ENCODE measurements at regions not wholly inside any gene's neighbourhood (a gene's known extent, or its start where the extent isn't known, plus 50 kb on each side); places are given as distances from the start of the nearest gene placed in this dataset.

GRCh38 chr6:147874322-147874721 is 365.8 kb downstream of the SAMD5 start:
- Histone ChIP-seq H3K36me3 (ENCODE audit: insufficient read depth in 1 of 2, low read depth in 1 of 2) (no peaks in the 10 kb centered on the region), H3K4me1 (no peaks in the 10 kb centered on the region), H3K27me3 (ENCODE audit: insufficient read depth in 3 of 3, low read length in 2 of 3) (no peaks in the 10 kb centered on the region), H3K9me3 (no peaks in the 10 kb centered on the region), H3K27ac (no peak overlapping the region), H3K4me3 (no peak overlapping the region)
- no peak for DNase-seq
- 46 to 56% (median 47%) methylated on average over 6 of the region's 6 CpGs for WGBS, 3 donors
- intact Hi-C loops (cut with DNase I), result no loop called here
- TF ChIP-seq CTCF (IDR thresholded peaks at IDR 0.05), result no peak
- ATAC-seq, result no peak

- 85 to 91% (median 90%) methylated on average over 9 of the region's 9 CpGs for WGBS, 3 donors
- H3K36me3 ChIP-seq (ENCODE audit: insufficient read depth in 1 of 2, low read depth in 1 of 2), result no peaks in the 10 kb centered on the region
- intact Hi-C loops (cut with DNase I), result no loop called here
- no peak for TF ChIP-seq CTCF (IDR thresholded peaks at IDR 0.05)
- H3K4me3 ChIP-seq, result no peak overlapping the region
- H3K4me1 ChIP-seq, result no peaks in the 10 kb centered on the region
- H3K27me3 ChIP-seq (ENCODE audit: insufficient read depth in 3 of 3, low read length in 2 of 3), result no peaks in the 10 kb centered on the region
- DNase-seq (no peak), ATAC-seq (no peak)
- no peaks in the 10 kb centered on the region for H3K9me3 ChIP-seq
- no peak overlapping the region for H3K27ac ChIP-seq
These were observed 370.6 kb downstream of the SAMD5 start for GRCh38 chr6:147879031-147879580.

GRCh38 chr6:147881432-147881831 is 372.9 kb downstream of the SAMD5 start:
- intact Hi-C loops (cut with DNase I), result no loop called here
- 76 to 79% (median 77%) methylated on average over 6 of the region's 6 CpGs for WGBS, 3 donors
- no peak for TF ChIP-seq CTCF (IDR thresholded peaks at IDR 0.05)

GRCh38 chr6:147888374-147888773 is 379.9 kb downstream of the SAMD5 start:
- intact Hi-C loops (cut with DNase I), result no loop called here
- TF ChIP-seq CTCF (IDR thresholded peaks at IDR 0.05), result no peak
- DNase-seq (no peak), ATAC-seq (no peak)
- Histone ChIP-seq H3K9me3 (no peaks in the 10 kb centered on the region), H3K27me3 (ENCODE audit: insufficient read depth in 3 of 3, low read length in 2 of 3) (peaks cover 0 to 3% (median 0%) of the 10 kb centered on the region in 3 donors), H3K36me3 (ENCODE audit: insufficient read depth in 1 of 2, low read depth in 1 of 2) (no peaks in the 10 kb centered on the region), H3K4me1 (no peaks in the 10 kb centered on the region), H3K4me3 (no peak overlapping the region), H3K27ac (no peak overlapping the region)
- 88 to 95% (median 91%) methylated on average over 2 of the region's 2 CpGs for WGBS, 3 donors

More at GRCh38 chr6:147881432-147881831, 372.9 kb downstream of the SAMD5 start:
- H3K4me1 ChIP-seq, result no peaks in the 10 kb centered on the region
- no peak for ATAC-seq
- no peaks in the 10 kb centered on the region for H3K9me3 ChIP-seq
- DNase-seq, result no peak
- H3K36me3 ChIP-seq (ENCODE audit: insufficient read depth in 1 of 2, low read depth in 1 of 2), result no peaks in the 10 kb centered on the region
- H3K27me3 ChIP-seq (ENCODE audit: insufficient read depth in 3 of 3, low read length in 2 of 3), result no peaks in the 10 kb centered on the region
- no peak overlapping the region for H3K4me3 ChIP-seq
- no peak overlapping the region for H3K27ac ChIP-seq

GRCh38 chr6:147891671-147892070 is 383.2 kb downstream of the SAMD5 start:
- intact Hi-C loops (cut with DNase I), result no loop called here

More at GRCh38 chr6:147891671-147892070, 383.2 kb downstream of the SAMD5 start:
- Histone ChIP-seq H3K4me1 (no peaks in the 10 kb centered on the region), H3K36me3 (ENCODE audit: insufficient read depth in 1 of 2, low read depth in 1 of 2) (no peaks in the 10 kb centered on the region), H3K27ac (no peak overlapping the region), H3K27me3 (ENCODE audit: insufficient read depth in 3 of 3, low read length in 2 of 3) (peaks cover 0 to 1% (median 0%) of the 10 kb centered on the region in 3 donors), H3K4me3 (no peak overlapping the region), H3K9me3 (no peaks in the 10 kb centered on the region)
- WGBS, 3 donors, result 43 to 56% (median 46%) methylated on average over 8 of the region's 8 CpGs
- DNase-seq (no peak), ATAC-seq (no peak)
- no peak for TF ChIP-seq CTCF (IDR thresholded peaks at IDR 0.05)
